ENCODE measurements at regions not wholly inside any gene's neighbourhood (a gene's known extent, or its start where the extent isn't known, plus 50 kb on each side); places are given as distances from the start of the nearest gene placed in this dataset.

DNA sequence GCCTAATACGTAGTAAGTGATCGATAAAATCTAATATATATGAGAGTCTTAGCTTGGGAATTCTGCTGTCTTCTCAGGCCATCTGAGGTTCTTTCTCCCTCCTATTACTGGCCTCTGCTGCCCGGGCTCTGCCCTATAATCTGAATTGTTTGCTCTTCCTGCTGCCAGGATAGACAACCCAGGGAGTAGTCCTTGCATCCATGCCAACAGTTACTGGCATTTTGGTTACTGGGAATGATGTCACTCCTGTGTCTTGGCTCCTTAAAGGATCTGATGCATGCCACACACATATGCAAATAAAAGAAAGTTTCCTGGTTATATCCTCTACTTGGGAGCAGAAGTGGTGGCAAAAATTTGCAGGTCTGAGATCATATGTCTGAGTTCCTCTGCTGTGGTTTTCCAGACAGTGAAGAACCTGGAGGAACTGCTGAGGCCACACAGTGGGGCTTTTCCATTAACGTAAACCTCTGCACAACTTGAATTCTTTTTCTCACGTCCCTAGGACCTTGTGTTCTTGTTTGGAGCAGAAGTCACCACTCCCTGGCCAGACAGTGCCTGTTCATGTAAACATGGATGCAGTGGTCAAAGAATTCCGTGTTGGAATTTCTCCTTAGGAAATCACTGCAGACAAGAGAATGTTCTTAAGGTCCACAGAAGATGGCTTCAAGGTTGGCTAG, 320.6 kb upstream of the TBX3 start:
- DNase-seq = no peak

- no peak for DNase-seq
These were observed 318.5 kb upstream of the TBX3 start for GRCh38 chr12:115002434-115002833.

DNA sequence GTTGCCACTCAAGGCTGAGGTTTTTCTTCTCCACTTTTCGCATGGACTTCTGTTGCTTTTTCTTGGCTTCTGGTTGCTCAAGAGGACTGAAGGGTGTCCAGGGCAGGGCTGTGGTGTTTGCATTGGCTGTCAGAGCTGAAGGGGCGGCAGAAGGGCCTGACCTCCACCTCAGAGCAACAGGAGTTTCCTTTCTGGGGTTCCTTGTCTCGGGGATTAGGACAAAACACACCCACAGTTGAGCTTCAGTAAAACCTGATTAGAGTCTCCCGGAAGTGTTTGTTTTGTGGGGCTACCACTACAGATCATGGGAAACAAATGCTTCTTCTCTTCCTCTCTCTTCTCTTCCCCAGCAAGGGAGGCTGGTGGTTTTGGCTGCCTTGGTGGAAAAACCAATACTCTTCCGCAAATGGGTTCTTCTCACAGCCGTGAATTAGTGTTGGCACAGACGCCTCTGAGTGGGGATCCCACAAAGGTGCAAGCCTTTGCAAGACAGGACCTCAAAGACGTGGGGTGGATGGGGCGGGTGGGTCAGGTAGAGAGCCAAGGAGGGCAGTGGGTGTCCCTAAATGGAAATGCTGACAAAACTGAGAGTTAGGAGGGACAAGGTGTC, 317.7 kb upstream of the TBX3 start:
- no peak for DNase-seq

DNA sequence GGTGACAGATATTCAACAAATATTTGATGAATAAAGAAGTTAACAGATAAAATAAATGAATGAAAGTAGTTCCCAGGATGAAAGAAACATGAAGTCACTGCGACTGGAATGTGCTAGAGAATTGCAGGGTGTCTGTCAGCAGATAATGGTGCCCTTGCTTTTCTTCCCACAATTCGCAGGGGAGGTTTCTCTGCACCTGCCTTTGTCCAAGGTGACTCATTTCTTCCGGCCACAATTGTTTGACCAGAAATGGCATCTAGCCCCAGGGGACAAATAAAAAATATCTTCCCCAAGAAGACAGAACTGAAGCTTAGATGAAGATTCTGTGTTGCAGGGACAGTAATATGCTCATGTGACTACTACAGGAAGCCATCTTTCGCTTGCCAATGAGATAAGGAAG, 316.1 kb upstream of the TBX3 start:
- peak; percentile 42 for DNase-seq

DNA sequence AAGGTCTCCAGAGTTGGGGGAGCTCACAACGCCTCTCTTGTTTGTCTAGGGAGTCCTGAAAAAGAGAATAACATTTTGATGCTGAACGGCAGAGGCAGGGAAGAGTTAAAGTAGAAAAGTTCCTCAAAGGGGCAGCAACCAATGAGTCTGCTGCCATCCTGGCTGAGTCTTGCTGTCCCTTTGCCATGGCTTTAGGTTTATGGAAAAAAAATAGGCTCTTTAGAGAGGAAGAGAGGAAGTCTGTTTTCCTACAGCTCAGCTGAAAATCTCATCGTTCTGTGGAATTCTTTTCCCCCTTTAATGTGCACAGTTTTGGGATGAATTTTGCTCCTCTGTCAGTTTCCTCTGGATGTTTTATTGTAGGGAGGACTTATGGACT, 314.8 kb upstream of the TBX3 start:
- no peak for DNase-seq

DNA sequence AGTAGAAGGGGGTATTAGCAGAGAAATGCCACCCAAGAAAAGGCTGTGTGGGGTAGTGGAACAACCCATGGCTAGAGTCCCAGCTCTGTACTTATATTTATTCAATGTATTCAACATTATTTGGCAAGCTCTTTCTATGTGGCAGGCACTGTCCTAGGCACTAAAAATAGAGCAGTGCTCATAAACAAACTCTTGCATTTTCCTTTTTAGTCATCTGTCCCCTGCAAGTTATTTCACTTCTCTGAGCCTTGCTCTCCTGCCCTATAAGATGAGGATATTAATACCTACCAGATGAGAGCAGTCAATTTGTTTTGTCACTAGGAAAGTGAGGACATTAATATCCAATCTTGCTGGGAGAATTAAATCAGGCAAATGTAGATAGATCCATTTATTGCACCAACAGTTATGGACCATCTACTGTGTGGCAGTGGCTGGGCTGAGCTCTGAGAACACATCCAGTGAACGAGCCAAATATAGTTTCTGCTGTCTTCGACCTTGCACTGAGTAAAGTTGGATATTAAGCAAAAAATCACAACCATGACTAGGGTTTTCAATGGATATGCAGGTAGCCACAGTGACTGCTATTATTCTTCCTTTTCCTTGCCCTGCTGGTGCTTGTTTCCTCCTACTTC, 314.3 kb upstream of the TBX3 start:
- DNase-seq = no peak

- DNase-seq = no peak
These were observed 312.4 kb upstream of the TBX3 start for GRCh38 chr12:114996382-114996781.

DNA sequence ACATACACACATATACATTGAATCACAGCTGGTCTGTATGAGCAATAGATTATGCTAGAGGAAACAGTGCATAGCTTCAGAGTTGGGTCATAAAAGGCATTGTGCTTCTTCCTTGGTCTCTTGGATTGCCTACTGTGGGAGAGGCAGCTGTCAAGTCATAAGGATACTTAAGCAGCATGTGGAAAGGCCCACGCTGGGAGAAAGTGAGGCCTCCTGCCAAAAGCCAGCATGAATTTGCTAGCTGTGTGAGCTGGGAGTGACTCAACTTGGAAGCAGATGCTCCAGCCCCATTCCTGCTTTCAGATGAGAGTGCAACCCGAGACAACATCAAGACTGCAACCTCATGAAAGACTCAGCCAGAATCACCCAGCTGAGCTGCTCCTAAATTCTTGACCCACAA, 311.9 kb upstream of the TBX3 start:
- peak; percentile 44 for DNase-seq

DNA sequence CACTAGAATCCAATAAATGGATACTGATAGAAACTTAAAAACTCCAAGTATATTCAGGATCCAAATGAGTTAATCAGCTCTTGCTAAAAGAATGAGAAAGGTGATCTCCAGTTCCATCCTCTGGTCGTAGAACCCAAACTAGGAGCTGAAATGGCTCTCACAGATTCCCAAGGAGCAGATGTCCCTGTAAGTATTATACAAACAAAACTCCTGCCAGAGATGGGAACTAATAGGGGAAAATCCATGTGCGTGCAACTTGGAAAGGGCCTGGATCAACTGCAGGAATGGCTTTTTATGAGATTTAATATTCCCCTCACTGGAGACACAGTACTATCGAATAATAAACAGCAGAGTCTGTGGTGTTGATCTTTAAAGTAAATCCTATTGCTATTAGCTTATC, 309.2 kb upstream of the TBX3 start:
- DNase-seq = no peak

DNA sequence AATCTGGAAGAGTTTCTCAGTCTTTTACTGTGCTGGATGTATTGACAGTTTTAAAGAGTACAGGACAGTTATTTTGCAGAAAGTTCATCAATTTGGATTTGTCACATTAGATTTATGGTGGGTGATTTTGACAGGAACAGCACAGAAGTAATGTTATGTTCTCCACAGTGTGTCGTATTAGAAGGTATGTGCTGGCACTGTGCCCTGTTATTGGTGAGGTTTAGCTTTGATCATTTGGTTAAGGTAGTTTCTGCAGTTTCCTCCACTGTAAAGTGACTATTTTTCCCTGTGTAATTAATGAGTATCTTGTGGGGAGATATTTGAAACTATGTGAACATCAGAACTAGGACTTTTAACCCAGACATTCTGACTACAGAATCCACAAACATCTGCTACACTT, 308.5 kb upstream of the TBX3 start:
- no peak for DNase-seq

- no peak for DNase-seq
These were observed 306.4 kb upstream of the TBX3 start for GRCh38 chr12:114990381-114990780.

GRCh38 chr12:114986849-114987248, 302.9 kb upstream of the TBX3 start:
- no peak for DNase-seq

DNA sequence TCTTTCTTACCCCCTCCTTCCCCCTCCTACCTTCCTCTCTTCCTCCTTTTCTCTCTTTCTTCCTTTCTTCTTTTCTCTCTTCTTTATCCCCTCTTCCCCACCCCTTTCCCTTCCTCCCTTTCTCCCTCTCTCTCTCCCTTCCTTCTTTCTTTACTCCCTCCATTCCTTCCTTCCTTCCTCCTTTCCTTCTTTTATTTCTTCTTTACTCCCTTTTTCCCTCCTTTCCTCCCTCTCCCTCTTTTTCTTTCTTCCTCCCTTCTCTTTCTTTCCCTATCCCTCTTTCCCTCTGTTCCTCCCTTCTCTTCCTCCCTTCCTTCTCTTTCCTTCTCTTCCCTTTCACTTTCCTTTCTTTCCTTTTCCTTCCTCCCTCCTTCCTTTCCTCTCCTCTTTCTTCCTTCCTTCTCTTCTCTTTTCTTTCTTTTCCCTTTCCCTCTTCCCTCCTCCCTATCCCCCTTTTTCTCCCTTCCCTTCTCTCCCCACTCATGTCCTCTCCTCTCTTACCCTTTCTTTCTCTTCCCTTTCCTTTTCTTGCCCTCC, 302.3 kb upstream of the TBX3 start:
- no peak for DNase-seq

DNA sequence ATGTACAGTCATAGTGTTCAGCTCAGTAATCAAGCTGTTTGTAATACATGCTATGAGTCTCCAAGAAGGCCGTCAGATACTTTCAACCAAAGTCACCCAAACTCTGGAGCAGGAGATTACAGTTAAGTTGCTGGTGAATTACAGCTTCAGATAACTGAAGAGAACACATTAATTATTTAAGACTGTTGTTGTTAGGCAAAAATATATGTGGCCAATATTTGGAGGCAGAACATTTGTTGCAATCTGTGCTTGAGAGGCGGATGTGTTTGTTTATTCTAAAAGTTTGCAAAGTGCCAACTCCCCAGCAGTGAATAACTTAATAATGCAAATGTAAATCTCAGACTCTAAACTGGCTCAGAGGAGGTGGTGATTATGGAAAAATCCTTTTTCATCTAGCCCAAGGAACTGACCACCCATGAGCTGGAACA, 300.7 kb upstream of the TBX3 start:
- no peak for DNase-seq

DNA sequence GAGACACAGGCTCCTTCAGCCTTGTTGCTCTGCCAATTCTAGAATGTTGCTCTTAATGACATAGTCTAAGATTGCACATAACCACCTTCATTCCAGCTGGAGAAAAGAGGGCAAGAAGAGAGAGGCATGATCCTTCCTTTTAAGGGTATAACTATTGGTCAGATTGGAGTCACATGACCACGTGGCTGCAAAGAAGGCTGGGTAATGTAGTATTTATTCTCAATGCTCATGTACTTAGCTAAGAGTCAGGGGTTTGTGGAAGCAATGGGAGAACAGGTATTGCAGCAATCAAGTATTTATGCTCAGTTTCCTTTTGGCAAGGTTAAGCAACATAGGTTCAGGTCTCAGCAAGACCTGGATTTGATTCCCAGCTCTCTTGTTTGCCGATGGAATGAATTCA, 298.8 kb upstream of the TBX3 start:
- no peak for DNase-seq

DNA sequence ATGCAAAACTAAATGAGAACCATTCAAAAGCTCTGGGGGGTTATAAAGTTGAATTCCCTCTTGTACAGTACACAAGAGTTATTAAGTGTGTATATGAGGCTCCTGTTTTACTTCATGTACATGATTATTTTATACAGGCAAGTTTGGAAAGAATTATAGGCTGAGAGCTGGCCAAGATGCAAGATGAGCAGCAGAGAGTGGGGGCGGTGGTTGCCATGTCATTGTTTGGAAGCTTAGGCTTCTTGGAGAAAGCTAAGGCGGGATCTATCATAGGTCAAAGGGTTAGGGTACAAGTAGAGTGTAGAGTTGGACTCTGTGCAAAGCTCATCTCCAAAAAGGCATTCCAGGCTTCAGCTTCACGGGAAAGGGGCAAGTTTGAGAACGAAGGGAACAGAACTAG, 297.1 kb upstream of the TBX3 start:
- DNase-seq = no peak

GRCh38 chr12:114976959-114977358, 293.0 kb upstream of the TBX3 start:
- DNase-seq = peak; percentile 63

GRCh38 chr12:114976372-114976771, 292.4 kb upstream of the TBX3 start:
- DNase-seq = peak; percentile 51

DNA sequence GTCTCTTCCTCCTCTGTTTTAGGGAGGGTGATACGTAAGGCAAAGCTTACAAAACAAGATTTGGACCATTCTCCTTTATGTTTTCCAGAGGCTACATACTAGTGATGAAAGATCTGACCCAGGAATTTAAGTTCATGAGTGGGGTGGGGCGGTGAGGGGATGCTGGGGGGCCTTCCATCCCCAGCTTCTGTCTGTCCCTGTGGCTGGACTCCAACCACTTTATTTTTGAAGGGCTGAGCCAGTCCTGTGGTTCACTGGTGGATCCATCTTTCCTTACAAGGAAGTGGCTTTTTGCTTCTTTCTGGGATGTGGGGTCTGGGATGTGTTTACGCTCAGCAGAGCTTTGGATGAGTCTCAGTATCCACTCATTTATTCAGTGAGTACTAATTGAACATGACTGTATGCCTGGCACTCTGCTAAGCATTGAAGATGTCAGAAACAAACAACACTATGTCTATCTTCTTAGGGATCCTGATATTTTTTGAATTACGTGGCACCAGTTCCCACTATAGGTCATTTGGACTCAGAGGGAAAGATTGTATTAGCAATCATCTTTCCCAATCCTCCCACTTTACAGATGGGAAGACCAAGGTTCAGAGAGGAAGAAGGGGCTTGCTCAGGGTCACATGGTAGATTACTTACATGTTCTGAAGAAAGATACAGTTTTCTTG, 291.8 kb upstream of the TBX3 start:
- DNase-seq = peak; percentile 4

- no peak for DNase-seq
These were observed 291.1 kb upstream of the TBX3 start for GRCh38 chr12:114974826-114975639.

GRCh38 chr12:114974333-114974732, 290.4 kb upstream of the TBX3 start:
- no peak for DNase-seq

DNA sequence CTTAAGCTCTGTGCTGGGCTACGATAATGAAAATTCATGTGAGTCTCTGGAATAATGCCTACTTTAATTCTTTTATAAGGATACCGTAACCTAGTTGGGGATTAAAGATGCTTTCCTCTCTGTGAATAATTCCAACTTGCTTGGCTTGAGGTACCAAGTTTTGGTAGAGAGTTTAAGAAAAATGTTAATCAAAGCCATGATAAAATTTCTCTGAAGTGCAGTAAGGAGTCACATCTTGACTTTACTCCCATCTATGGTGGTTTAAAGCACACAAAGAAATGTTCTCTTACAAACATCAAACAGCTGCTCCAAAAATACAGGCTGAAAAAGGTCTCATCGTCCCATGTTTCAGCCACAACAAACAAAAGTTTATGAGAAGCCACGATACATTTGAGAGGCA, 284.8 kb upstream of the TBX3 start:
- no peak for DNase-seq

- no peak for DNase-seq
These were observed 283.2 kb upstream of the TBX3 start for GRCh38 chr12:114967151-114967550.

Measured in fibroblast of skin of scalp (primary cell).